Activated naive CD8-positive, alpha-beta T cell treated with anti-CD3 and anti-CD28 coated beads, Interleukin-2, amount 50 U/mL, for 24 hours (primary cell): ENCODE measurements at regions not wholly inside any gene's neighbourhood (a gene's known extent, or its start where the extent isn't known, plus 50 kb on each side); places are given as distances from the start of the nearest gene placed in this dataset.
"Not testable (repeated sequence)": the region's sequence is repeated elsewhere in the genome, so short reads cannot be mapped to it uniquely, and the experiment has no call there.

Experiments
- ATAC-seq: fragments of 150-1000 bp; cut with Tn5 transposase; one replicate; pipeline ENCODE4 v1.10.0; 2021
- DNase-seq: peaks from one replicate; pipeline ENCODE4 v3.0.0; 2021
- H3K27ac Mint-ChIP-seq: one replicate; pipeline ENCODE4 v1.8.0; 2021; ENCODE audit warnings: mild to moderate bottlenecking, mixed read lengths
- H3K27me3 Mint-ChIP-seq: one replicate; pipeline ENCODE4 v1.8.0; 2021; ENCODE audit warnings: mixed read lengths
- H3K36me3 Mint-ChIP-seq: one replicate; pipeline ENCODE4 v1.8.0; 2021; ENCODE audit warnings: low read depth, mixed read lengths
- H3K4me1 Mint-ChIP-seq: one replicate; pipeline ENCODE4 v1.8.0; 2021; ENCODE audit warnings: mixed read lengths
- H3K4me3 Mint-ChIP-seq: one replicate; pipeline ENCODE4 v1.8.0; 2021; ENCODE audit warnings: mild to moderate bottlenecking, moderate library complexity, mixed read lengths
- H3K9me3 Mint-ChIP-seq: one replicate; pipeline ENCODE4 v1.8.0; 2021; ENCODE audit warnings: mixed read lengths

DNA sequence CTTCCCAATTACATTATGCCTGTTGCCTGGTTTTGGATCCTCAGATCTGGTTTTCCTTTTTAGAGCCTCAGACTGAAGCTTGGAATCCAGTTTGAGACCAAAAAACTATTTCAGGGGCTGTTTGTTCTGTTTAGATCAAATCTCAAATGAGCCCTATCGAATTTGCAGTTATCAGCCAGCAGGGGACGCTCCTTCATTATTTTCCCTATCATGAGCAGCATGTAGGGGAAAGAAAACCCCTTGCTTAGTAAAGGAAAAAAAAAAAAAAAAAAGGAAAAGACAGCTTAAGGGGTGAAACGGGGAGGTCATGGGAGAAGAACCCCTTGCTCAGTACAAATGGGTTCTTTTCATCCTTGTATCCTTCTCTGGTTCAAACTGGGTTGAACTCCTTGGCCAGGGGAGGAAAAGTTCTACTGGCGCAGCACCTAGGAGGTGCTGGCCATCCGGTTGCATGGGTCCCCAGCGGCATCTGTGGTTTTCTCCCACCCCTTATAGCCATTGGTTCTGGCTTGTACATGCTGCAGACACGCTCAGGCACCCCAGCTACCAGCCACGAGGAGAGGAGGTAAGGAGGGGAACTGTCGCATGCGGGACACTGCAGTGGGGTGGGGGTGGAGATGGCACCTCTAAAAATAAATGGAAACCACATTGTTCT lies 1375.1 kb upstream of the ALCAM start:
- no peaks in the 10 kb centered on the region for H3K4me1 Mint-ChIP-seq
- ATAC-seq (no peak), DNase-seq (no peak)
- no peak overlapping the region for H3K4me3 Mint-ChIP-seq
- H3K27me3 Mint-ChIP-seq: no peaks in the 10 kb centered on the region
- no peaks in the 10 kb centered on the region for H3K9me3 Mint-ChIP-seq
- no peaks in the 10 kb centered on the region for H3K36me3 Mint-ChIP-seq
- H3K27ac Mint-ChIP-seq: no peak overlapping the region

DNA sequence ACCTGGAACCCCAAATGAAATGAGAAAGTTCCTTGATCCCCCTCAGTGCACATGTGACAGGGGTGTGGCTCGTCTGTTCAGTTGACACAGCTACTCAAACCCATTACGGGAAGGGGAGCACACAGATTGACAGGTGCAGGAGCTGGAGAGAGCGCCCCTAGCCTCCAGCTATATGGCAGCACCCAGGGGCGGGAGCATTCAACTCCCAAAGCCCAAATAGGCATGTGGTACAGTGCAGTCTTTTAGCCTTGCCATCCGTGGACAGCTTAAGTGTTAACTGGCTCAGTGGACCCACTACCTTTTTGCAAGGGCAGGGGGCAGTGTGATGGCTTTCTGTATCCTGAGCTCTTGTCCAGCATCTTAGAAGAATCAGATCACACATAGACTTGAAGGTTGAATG lies 1374.2 kb upstream of the ALCAM start:
- ATAC-seq: no peak
- Mint-ChIP-seq H3K27ac (no peak overlapping the region), H3K4me3 (no peak overlapping the region)

DNA sequence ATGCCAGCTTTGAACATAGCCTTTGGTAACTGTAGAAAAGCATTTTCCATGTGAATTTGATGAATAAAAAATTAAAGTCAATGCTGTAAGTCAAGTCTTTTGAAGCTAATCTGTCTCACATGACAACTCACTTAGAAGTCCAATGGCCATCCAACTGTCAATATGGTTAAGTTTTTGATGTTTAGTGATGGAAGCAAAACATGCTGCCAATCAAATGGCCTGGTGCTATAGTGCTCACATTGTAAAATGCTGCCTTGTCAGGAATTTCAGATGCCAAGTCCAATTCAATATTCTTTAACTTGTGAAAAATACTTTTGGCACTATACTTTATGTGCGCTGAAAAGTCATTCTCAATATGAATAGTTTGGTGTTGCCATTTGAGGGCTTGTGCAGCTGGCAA lies 1361.8 kb upstream of the ALCAM start:
- H3K36me3 Mint-ChIP-seq: no peaks in the 10 kb centered on the region
- H3K4me1 Mint-ChIP-seq: no peaks in the 10 kb centered on the region
- ATAC-seq (no peak), DNase-seq (no peak)
- no peaks in the 10 kb centered on the region for H3K27me3 Mint-ChIP-seq
- H3K4me3 Mint-ChIP-seq: no peak overlapping the region
- no peak overlapping the region for H3K27ac Mint-ChIP-seq
- H3K9me3 Mint-ChIP-seq: no peaks in the 10 kb centered on the region

More for the DNA sequence above, 1374.2 kb upstream of the ALCAM start:
- DNase-seq: no peak
- no peaks in the 10 kb centered on the region for H3K27me3 Mint-ChIP-seq
- no peaks in the 10 kb centered on the region for H3K4me1 Mint-ChIP-seq
- H3K9me3 Mint-ChIP-seq: no peaks in the 10 kb centered on the region
- no peaks in the 10 kb centered on the region for H3K36me3 Mint-ChIP-seq

DNA sequence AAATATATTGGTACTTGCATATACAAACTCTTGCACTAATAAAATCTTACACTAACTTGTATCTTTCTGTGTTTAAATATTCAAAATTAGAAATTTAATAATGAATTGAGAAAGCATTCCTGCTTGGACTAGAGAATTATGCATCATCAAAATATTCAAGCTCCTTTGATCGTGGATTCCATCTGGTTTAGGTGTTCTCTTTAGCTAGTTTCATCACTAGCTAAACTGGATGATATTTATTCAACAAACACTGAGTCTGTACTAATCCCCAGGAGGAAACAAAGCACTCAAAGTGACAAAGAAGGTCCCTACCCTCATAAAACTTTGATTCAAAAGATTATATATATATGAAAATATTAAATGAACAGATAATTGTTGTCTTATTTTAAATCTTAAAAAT lies 1360.9 kb upstream of the ALCAM start:
- DNase-seq (no peak), ATAC-seq (no peak)
- Mint-ChIP-seq H3K4me1 (no peaks in the 10 kb centered on the region), H3K36me3 (no peaks in the 10 kb centered on the region), H3K4me3 (no peak overlapping the region), H3K9me3 (no peaks in the 10 kb centered on the region), H3K27ac (no peak overlapping the region), H3K27me3 (no peaks in the 10 kb centered on the region)

DNA sequence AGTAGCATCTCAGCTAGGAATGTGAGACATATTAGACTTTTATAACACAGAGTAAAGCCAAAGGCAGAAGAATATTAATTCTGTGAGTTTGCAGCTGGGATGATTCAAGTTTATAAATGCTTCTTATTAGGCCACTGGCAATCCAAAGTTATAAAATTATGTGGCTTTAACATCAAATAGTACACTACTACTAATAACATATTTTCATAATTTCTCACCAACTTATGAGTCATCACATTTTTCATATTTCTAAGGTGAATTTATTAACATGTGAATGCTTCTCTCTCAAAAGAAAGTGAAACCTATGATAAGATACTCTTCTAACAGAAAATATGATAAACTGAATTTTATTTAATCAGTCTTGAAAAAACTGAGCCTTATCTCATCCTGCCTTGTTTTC lies 1348.2 kb upstream of the ALCAM start:
- no peak for DNase-seq
- H3K4me3 Mint-ChIP-seq: no peak overlapping the region

DNA sequence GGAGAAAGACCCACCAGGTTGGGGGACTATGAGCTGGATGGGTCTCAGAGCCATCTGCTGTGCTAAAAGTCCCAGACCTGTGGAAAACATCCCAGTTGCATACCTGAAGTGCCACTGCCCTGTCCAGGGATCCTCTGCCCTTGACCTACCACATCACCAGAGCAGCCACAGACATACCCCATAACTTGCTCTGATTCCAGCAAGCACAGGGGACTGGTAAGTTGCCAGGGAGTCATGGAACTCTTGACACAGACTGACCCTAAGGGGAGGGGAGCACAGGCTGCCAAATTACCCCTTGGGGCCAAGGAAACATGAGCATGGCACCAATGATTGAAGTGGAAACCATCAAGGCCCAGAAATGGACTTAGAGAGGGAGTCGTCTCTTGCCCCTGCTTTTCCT lies 1335.1 kb upstream of the ALCAM start:
- DNase-seq (no peak), ATAC-seq (no peak)
- Mint-ChIP-seq H3K4me3 (no peak overlapping the region), H3K4me1 (no peaks in the 10 kb centered on the region), H3K9me3 (peaks cover 14% of the 10 kb centered on the region), H3K27ac (no peak overlapping the region), H3K36me3 (no peaks in the 10 kb centered on the region), H3K27me3 (no peaks in the 10 kb centered on the region)

More for the DNA sequence above, 1348.2 kb upstream of the ALCAM start:
- Mint-ChIP-seq H3K27ac (no peak overlapping the region), H3K9me3 (peaks cover 16% of the 10 kb centered on the region), H3K4me1 (no peaks in the 10 kb centered on the region), H3K36me3 (no peaks in the 10 kb centered on the region), H3K27me3 (no peaks in the 10 kb centered on the region)
- no peak for ATAC-seq

DNA sequence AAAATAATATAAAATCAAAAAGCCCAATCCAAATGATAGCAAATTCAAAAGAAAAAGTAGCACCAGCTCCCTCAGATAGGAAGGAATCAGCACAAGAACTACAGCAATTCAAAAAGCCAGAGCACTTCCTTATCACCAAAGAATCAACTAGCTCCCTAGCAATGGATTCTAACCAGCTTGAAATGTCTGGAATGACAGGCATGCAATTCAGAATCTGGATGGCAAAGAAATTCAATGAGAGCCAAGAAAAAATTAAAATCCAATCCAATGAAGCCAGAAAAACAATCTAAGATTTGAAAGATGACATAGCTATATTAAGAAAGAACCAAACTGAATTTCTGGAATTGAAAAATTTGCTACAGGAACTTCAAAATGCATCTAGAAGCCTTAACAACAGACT lies 1334.4 kb upstream of the ALCAM start:
- ATAC-seq: no peak
- Mint-ChIP-seq H3K4me3 (no peak overlapping the region), H3K9me3 (peaks cover 14% of the 10 kb centered on the region), H3K27me3 (no peaks in the 10 kb centered on the region), H3K36me3 (no peaks in the 10 kb centered on the region), H3K4me1 (no peaks in the 10 kb centered on the region), H3K27ac (no peak overlapping the region)
- no peak for DNase-seq

DNA sequence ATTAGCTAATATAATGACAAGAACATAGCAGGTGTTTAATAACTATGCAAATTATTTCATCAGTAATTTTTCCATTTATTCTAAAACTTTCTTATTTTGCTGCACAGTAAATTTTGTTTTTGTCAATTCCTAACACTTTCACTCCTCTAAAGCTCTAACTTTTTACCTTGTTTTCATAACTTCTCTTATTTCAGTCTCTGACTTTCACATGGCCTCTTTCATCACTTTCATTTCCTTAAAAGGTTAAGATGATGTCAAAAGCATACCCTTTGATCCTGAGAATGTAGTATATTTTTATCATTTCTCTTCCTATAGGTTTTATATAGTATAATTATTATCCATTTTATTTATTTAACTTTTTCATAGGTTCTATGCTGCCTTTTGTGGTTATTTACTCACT lies 1325.8 kb upstream of the ALCAM start:
- Mint-ChIP-seq H3K4me3 (no peak overlapping the region), H3K36me3 (no peaks in the 10 kb centered on the region)

DNA sequence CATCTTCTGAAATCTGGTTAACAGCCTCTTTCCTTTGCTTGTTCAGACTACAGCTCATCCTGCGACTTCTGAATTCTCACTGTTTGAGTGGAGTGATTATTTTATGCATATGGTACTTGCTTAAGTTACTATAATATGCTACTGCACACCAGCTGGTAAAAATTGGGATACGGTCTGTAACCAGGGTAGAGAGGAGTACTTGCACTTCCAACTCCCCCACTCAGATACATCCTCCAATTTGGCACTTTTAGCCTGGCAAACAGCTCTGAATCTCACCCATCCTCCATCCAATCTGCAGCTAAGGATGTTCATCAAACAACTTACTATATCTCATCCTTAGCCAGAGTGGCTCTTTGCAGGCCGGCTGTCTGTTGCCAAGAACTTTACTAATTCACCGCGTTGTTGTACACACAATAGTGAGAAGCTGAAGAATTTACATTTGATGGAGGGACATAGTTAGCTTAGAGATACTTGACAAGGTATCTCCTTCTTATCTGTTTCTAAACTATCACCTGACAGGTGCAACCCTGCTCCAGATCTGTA lies 1323.6 kb upstream of the ALCAM start:
- H3K27me3 Mint-ChIP-seq, ATAC-seq, H3K36me3 Mint-ChIP-seq, H3K4me3 Mint-ChIP-seq, H3K4me1 Mint-ChIP-seq, DNase-seq, H3K27ac Mint-ChIP-seq: not testable (repeated sequence)
- H3K9me3 Mint-ChIP-seq: peaks cover 18% of the 10 kb centered on the region

More for the DNA sequence above, 1325.8 kb upstream of the ALCAM start:
- no peaks in the 10 kb centered on the region for H3K27me3 Mint-ChIP-seq
- ATAC-seq: no peak
- H3K27ac Mint-ChIP-seq: no peak overlapping the region
- no peaks in the 10 kb centered on the region for H3K4me1 Mint-ChIP-seq
- DNase-seq: no peak
- H3K9me3 Mint-ChIP-seq: peaks cover 16% of the 10 kb centered on the region

DNA sequence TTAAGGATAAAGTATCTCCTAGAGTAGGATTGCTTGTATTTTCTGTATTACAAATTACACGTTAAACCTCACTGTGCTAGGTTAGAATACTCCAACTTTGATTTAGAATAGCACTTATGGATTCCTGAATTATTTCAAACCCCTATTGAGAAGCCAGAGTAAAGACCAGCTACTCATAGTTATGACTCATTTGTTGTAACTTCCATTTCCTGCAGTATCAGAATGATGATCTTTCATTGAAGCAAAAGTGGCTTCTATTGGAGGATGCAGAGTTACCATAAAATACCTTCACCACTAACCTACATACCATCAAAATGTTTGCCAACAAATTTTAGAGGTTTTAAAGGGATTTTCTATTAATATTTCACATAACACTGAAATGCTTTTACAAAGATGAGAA lies 1322.7 kb upstream of the ALCAM start:
- no peaks in the 10 kb centered on the region for H3K4me1 Mint-ChIP-seq
- no peaks in the 10 kb centered on the region for H3K27me3 Mint-ChIP-seq
- peaks cover 12% of the 10 kb centered on the region for H3K9me3 Mint-ChIP-seq
- no peak for DNase-seq
- no peak overlapping the region for H3K27ac Mint-ChIP-seq
- no peak for ATAC-seq
- no peaks in the 10 kb centered on the region for H3K36me3 Mint-ChIP-seq
- H3K4me3 Mint-ChIP-seq: no peak overlapping the region

DNA sequence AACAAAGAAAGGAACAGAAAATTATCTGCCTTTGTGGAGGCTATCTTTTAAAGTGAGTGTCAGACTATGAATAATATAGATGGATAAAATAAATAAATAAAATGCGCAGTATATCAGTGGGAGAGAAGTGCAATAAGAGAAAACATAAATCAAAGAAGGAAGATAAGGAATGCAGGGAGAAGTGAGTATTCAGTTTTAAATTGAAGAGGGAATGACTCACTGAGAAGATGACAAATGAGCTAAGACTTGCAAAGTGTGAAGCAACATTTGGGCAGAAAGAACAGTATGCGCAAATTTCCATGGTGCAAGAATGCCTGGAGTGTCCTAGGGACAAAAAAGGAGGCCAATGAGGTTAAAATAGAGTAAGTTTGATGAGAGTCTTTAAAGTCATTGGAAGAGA lies 1300.1 kb upstream of the ALCAM start:
- Mint-ChIP-seq H3K36me3 (no peaks in the 10 kb centered on the region), H3K9me3 (no peaks in the 10 kb centered on the region), H3K4me3 (no peak overlapping the region), H3K27ac (no peak overlapping the region), H3K4me1 (no peaks in the 10 kb centered on the region), H3K27me3 (no peaks in the 10 kb centered on the region)
- no peak for ATAC-seq
- DNase-seq: no peak

DNA sequence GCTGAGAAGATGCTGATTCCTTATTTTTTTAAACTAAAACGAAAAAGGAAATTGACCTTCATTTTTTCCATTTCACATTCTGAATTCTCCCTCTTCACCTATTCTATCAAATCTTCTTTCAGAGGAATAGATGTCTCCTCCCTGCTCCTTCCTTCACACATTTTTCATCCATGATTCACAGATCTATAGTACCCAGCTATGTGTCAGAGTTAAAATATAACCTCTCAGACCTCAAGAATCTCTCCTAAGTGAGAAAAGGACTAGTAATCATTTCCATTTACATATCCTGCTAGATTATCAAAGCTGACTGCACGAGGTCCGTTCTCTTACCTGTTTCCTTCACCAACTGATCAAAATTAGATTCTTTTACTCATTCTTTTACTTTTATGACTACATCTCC lies 1297.6 kb upstream of the ALCAM start:
- H3K36me3 Mint-ChIP-seq: no peaks in the 10 kb centered on the region
- H3K9me3 Mint-ChIP-seq: no peaks in the 10 kb centered on the region
- H3K27me3 Mint-ChIP-seq: no peaks in the 10 kb centered on the region
- DNase-seq (no peak), ATAC-seq (no peak)
- H3K4me1 Mint-ChIP-seq: no peaks in the 10 kb centered on the region
- H3K4me3 Mint-ChIP-seq: no peak overlapping the region
- H3K27ac Mint-ChIP-seq: no peak overlapping the region

DNA sequence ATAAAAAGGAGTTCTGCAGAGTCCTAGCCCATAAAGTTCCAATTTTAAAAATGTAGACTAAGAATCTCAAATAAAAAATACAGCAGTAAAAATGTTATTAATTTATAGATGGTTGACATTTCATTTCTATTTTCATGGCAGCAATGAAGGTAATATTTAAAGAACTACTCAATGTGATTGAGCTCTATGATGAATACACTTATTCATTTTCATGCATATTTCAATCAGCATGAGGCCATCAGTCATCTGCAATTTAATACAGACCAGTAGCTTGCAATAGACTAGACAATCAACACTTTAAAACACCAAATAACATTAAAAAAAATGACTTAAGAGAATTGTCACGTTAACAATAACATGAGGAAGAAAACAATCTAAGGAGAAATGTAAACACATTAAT lies 1295.8 kb upstream of the ALCAM start:
- ATAC-seq: no peak
- H3K4me1 Mint-ChIP-seq: no peaks in the 10 kb centered on the region
- no peaks in the 10 kb centered on the region for H3K9me3 Mint-ChIP-seq

DNA sequence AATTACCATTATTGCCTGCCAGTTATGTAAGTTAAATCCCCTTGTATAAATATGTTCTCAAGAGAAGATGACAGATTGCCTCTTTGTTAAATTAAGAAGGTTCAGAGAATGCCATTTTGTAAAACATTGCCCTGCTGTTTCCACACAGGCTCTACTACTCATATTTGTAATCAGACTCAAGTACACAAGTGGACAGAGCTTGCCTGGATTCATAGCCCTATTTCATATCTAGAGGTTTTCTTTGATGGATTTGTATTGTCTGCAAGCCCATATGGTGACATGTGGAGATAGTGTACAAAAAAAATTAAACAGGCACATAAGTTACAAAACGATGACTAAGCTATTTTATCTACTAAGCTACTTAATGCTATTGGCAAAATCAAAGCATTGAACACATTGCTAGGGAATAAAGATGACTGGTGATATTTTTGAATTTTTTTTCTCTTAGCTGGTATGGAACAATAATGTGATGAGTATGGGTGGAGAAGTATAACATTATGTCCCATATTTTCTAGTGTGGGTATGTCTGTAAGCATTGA lies 1286.6 kb upstream of the ALCAM start:
- ATAC-seq: no peak
- Mint-ChIP-seq H3K4me1 (no peaks in the 10 kb centered on the region), H3K27me3 (no peaks in the 10 kb centered on the region), H3K9me3 (no peaks in the 10 kb centered on the region), H3K4me3 (no peak overlapping the region), H3K27ac (no peak overlapping the region), H3K36me3 (no peaks in the 10 kb centered on the region)
- DNase-seq: no peak

More for the DNA sequence above, 1295.8 kb upstream of the ALCAM start:
- no peak overlapping the region for H3K4me3 Mint-ChIP-seq
- no peaks in the 10 kb centered on the region for H3K27me3 Mint-ChIP-seq
- H3K27ac Mint-ChIP-seq: no peak overlapping the region
- H3K36me3 Mint-ChIP-seq: no peaks in the 10 kb centered on the region
- no peak for DNase-seq

DNA sequence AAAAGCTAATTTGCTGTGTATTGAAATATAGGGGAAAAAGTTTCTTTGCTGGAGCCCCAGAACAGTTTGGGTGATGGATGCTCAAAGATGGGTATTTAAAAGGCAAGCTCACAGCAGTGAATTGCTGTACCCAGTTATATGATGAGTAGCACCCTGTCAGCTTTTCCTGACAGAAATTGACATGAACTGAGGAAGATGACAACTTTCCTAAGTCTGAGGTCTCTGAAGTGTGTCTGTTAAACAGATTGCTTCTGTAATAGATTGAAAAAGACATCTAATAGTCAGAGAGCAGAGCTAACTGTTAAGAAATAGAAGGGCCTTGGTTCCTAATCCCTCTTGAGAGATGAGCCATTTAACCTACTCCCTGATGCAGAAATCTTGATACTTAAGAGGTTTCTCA lies 1278.0 kb upstream of the ALCAM start:
- Mint-ChIP-seq H3K4me1 (no peaks in the 10 kb centered on the region), H3K36me3 (no peaks in the 10 kb centered on the region), H3K9me3 (peaks cover 10% of the 10 kb centered on the region), H3K27me3 (no peaks in the 10 kb centered on the region), H3K27ac (no peak overlapping the region), H3K4me3 (no peak overlapping the region)
- DNase-seq (no peak), ATAC-seq (no peak)

DNA sequence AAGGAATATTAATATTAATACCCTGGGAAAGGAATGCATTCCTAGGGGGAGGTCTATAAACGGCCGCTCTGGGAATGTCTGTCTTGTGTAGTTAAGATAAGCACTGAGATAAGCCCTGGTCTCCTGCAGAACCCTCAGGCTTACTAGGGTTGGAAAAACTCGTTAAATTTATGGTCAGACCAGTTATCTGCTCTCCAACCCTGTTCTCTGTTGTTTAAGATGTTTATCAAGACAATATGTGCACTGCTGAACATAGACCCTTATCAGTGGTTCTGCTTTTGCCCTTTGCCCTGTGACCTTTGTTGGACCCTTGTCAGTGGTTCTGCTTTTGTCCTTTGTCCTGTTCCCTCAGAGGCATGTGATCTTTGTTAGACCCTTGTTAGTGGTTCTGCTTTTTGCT lies 1276.7 kb upstream of the ALCAM start:
- ATAC-seq, H3K27me3 Mint-ChIP-seq, H3K36me3 Mint-ChIP-seq, H3K4me1 Mint-ChIP-seq, H3K27ac Mint-ChIP-seq, H3K9me3 Mint-ChIP-seq, H3K4me3 Mint-ChIP-seq, DNase-seq: not testable (repeated sequence)
